AG10803 (cell line): ENCODE measurements at regions not wholly inside any gene's neighbourhood (a gene's known extent, or its start where the extent isn't known, plus 50 kb on each side); places are given as distances from the start of the nearest gene placed in this dataset.

ENCODE experiments used
- DNase-seq: peaks from one replicate; pipeline ENCODE4 v3.0.0; 2010; ENCODE audit warnings: low read depth
- H3K4me3 ChIP-seq: 2 replicates; pipeline ENCODE4 v1.5.1; 2011; ENCODE audit warnings: mild to moderate bottlenecking, low read length, control low read depth
- CTCF ChIP-seq: conservative IDR thresholded peaks from 2 replicates; pipeline ENCODE4 v1.5.1; 2011; ENCODE audit warnings: mild to moderate bottlenecking, low read length, control low read depth, inconsistent platforms

GRCh38 chr7:351681-352480 lies 61.9 kb downstream of the FOXL3 start:
- DNase-seq = no peak
- no peak overlapping the region for H3K4me3 ChIP-seq
- no peak for TF ChIP-seq CTCF

GRCh38 chr7:353746-354325 lies 63.9 kb downstream of the FOXL3 start:
- no peak overlapping the region for H3K4me3 ChIP-seq
- DNase-seq = peak; percentile 22
- no peak for TF ChIP-seq CTCF

- DNase-seq = no peak
- H3K4me3 ChIP-seq = no peak overlapping the region
- no peak for TF ChIP-seq CTCF
These were observed 64.9 kb downstream of the FOXL3 start for GRCh38 chr7:354597-355470.

GRCh38 chr7:355568-355967 lies 65.6 kb downstream of the FOXL3 start:
- no peak overlapping the region for H3K4me3 ChIP-seq
- no peak for TF ChIP-seq CTCF
- DNase-seq = no peak

GRCh38 chr7:356087-356486 lies 66.1 kb downstream of the FOXL3 start:
- DNase-seq = no peak
- no peak for TF ChIP-seq CTCF

GRCh38 chr7:356691-357462 lies 66.9 kb downstream of the FOXL3 start:
- no peak overlapping the region for H3K4me3 ChIP-seq
- DNase-seq = no peak
- TF ChIP-seq CTCF = no peak

More at GRCh38 chr7:356087-356486, 66.1 kb downstream of the FOXL3 start:
- no peak overlapping the region for H3K4me3 ChIP-seq
